Lower lobe of right lung (tissue), 2 donors: ENCODE measurements at regions not wholly inside any gene's neighbourhood (a gene's known extent, or its start where the extent isn't known, plus 50 kb on each side); places are given as distances from the start of the nearest gene placed in this dataset.

Experiments used
- ATAC-seq, 2 donors: fragments of 200-7000 bp; cut with Tn5 transposase; one replicate each; pipeline ENCODE4 v1.9.1; 2020 to 2022; ENCODE audit warnings: mild to moderate bottlenecking in 2 of 2, moderate library complexity in 2 of 2
- DNase-seq: peaks from one replicate; pipeline ENCODE4 v3.0.0-alpha.2; 2020
- H3K27ac ChIP-seq: fragments of 200-600 bp; one replicate; pipeline ENCODE4 v1.8.0; 2022
- H3K27me3 ChIP-seq: fragments of 200-600 bp; one replicate; pipeline ENCODE4 v1.8.0; 2022; ENCODE audit warnings: low read depth
- H3K36me3 ChIP-seq: fragments of 200-600 bp; one replicate; pipeline ENCODE4 v1.8.0; 2022; ENCODE audit warnings: mild to moderate bottlenecking
- H3K4me1 ChIP-seq: fragments of 200-600 bp; one replicate; pipeline ENCODE4 v1.8.0; 2022
- H3K4me3 ChIP-seq: fragments of 200-600 bp; one replicate; pipeline ENCODE4 v1.8.0; 2022; ENCODE audit warnings: mild to moderate bottlenecking
- H3K9me3 ChIP-seq: fragments of 200-600 bp; one replicate; pipeline ENCODE4 v1.8.0; 2022
- CTCF ChIP-seq: fragments of 200-600 bp; IDR thresholded peaks from one replicate; pipeline ENCODE4 v1.8.0; 2022; ENCODE audit warnings: antibody characterized with exemption, mild to moderate bottlenecking
- intact Hi-C: fragments of 100-400 bp; cut with DNase I; formaldehyde crosslinking; loops from one replicate; pipeline ENCODE4 v1.11.0; 2022
- donor health status: DM: no; HTN: yes; CAD: no; lungs with severe emphysema.

DNA sequence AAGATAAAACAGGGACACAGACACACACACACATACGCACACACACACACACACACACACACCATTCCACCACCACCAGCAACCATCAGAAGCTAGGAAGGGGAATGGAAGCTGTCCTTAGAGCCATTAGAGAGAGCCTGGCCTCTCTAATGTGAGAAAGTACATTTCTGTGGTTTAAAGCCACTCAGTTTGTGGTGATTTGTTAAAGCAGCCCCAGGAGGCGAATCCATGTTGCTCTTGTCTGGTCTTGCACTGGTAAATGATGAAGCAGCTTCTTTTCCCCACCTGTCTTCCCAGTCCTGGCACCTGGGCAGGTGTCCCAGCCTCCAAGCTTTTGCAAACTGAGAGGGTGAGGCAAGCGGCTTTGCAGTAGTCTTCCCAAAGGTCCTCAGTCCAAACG is 118.9 kb upstream of the KL start:
- intact Hi-C loops = no loop called here
- Histone ChIP-seq H3K36me3 (no peaks in the 10 kb centered on the region), H3K4me1 (no peaks in the 10 kb centered on the region), H3K27ac (no peak overlapping the region), H3K4me3 (no peak overlapping the region), H3K9me3 (no peaks in the 10 kb centered on the region), H3K27me3 (no peaks in the 10 kb centered on the region)
- no peak for TF ChIP-seq CTCF
- DNase-seq (no peak), ATAC-seq (no peak)

GRCh38 chr13:32902029-32902780 is 114.0 kb upstream of the KL start:
- no peak for TF ChIP-seq CTCF
- H3K9me3 ChIP-seq = no peaks in the 10 kb centered on the region
- no peak overlapping the region for H3K4me3 ChIP-seq
- ATAC-seq = peak in 1 of 2 donors; percentile 28
- no peak for DNase-seq
- no peaks in the 10 kb centered on the region for H3K27me3 ChIP-seq
- H3K36me3 ChIP-seq = no peaks in the 10 kb centered on the region
- H3K27ac ChIP-seq = peak overlapping the region; percentile 18
- intact Hi-C loops = no loop called here
- H3K4me1 ChIP-seq = peaks cover 3% of the 10 kb centered on the region

DNA sequence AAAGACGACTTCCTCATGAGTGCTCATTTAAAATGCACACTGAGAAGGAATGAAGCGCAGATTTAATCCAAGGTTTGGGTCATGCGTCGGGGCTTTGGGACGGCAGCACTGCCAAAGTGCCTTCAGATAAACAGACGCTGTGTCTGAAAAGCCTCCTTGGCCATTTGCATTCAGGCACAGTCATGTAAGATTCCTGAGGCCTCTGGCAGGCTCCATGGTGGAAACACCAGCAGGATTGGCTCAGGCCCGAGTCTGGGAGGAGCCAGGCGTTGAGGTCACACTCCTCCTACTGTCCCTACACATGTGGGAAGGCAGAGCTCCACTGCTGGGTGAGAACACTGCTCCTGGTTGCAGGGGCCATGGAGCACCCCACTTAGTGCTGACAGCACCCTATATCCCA is 113.3 kb upstream of the KL start:
- Histone ChIP-seq H3K4me3 (no peak overlapping the region), H3K27me3 (no peaks in the 10 kb centered on the region), H3K4me1 (peaks cover 3% of the 10 kb centered on the region), H3K9me3 (no peaks in the 10 kb centered on the region), H3K36me3 (no peaks in the 10 kb centered on the region), H3K27ac (peak overlapping the region; percentile 18)
- no peak for TF ChIP-seq CTCF
- intact Hi-C loops = no loop called here
- DNase-seq = peak; percentile 51
- ATAC-seq = peak; percentile 52 to 79

GRCh38 chr13:32903720-32904119 is 112.5 kb upstream of the KL start:
- no peak overlapping the region for H3K4me3 ChIP-seq
- no peak for TF ChIP-seq CTCF

DNA sequence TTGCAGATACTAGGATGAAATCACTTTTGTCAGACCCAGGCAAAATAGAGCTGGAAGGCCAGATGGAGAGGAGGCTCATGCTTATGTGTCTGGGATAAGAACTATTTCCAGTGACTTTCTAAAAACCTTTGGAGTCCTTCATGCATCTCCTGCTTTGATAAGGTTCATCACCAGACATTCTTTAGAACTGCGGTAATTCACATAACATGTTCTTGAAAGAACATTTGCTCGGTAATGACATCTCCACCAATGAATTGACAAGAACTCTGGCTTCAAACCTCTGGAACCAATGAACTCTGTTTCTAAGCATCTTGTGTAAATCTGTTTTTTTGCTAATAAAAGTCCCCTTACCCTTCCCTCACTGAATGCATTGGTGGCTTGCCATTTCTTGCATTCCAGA is 112.0 kb upstream of the KL start:
- DNase-seq (no peak), ATAC-seq (no peak)
- Histone ChIP-seq H3K9me3 (no peaks in the 10 kb centered on the region), H3K4me3 (no peak overlapping the region), H3K27me3 (no peaks in the 10 kb centered on the region), H3K4me1 (peaks cover 3% of the 10 kb centered on the region), H3K36me3 (no peaks in the 10 kb centered on the region), H3K27ac (no peak overlapping the region)
- TF ChIP-seq CTCF = no peak
- intact Hi-C loops = no loop called here

More at GRCh38 chr13:32903720-32904119, 112.5 kb upstream of the KL start:
- no peaks in the 10 kb centered on the region for H3K27me3 ChIP-seq
- intact Hi-C loops = no loop called here
- DNase-seq = no peak
- no peaks in the 10 kb centered on the region for H3K9me3 ChIP-seq
- no peak overlapping the region for H3K27ac ChIP-seq
- no peak for ATAC-seq
- H3K4me1 ChIP-seq = peaks cover 3% of the 10 kb centered on the region
- no peaks in the 10 kb centered on the region for H3K36me3 ChIP-seq
